ENCODE measurements at regions not wholly inside any gene's neighbourhood (a gene's known extent, or its start where the extent isn't known, plus 50 kb on each side); places are given as distances from the start of the nearest gene placed in this dataset.
"Not testable (repeated sequence)": the region's sequence is repeated elsewhere in the genome, so short reads cannot be mapped to it uniquely, and the experiment has no call there.

GRCh38 chr3:15982243-15982642 is 184.5 kb upstream of the ANKRD28 start:
- DNase-seq (ENCODE audit: insufficient read length, low spot score): no peak
- no peak for FAIRE-seq

- no peak for DNase-seq (ENCODE audit: insufficient read length, low spot score)
- FAIRE-seq: no peak
Observed at GRCh38 chr3:15982667-15983196, 185.0 kb upstream of the ANKRD28 start.

- no peak for FAIRE-seq
- no peak for DNase-seq (ENCODE audit: insufficient read length, low spot score)
Observed at GRCh38 chr3:15983232-15983631, 185.5 kb upstream of the ANKRD28 start.

- DNase-seq (ENCODE audit: insufficient read length, low spot score) (no peak), FAIRE-seq (no peak)
Observed at GRCh38 chr3:15983693-15984092, 185.9 kb upstream of the ANKRD28 start.

GRCh38 chr3:15989419-15989818 is 185.1 kb upstream of the GALNT15 start:
- DNase-seq (ENCODE audit: insufficient read length, low spot score) (no peak), FAIRE-seq (no peak)

GRCh38 chr3:15993660-15994059 is 180.8 kb upstream of the GALNT15 start:
- FAIRE-seq; DNase-seq (ENCODE audit: insufficient read length, low spot score): not testable (repeated sequence)

GRCh38 chr3:15996496-15996895 is 178.0 kb upstream of the GALNT15 start:
- not testable (repeated sequence) for DNase-seq (ENCODE audit: insufficient read length, low spot score); FAIRE-seq

GRCh38 chr3:15997274-15997943 is 177.1 kb upstream of the GALNT15 start:
- FAIRE-seq (peak; percentile 75), DNase-seq (ENCODE audit: insufficient read length, low spot score) (peak; percentile 21)

GRCh38 chr3:15998911-15999310 is 175.6 kb upstream of the GALNT15 start:
- FAIRE-seq (no peak), DNase-seq (ENCODE audit: insufficient read length, low spot score) (no peak)

- FAIRE-seq (no peak), DNase-seq (ENCODE audit: insufficient read length, low spot score) (no peak)
Observed at GRCh38 chr3:16004812-16005211, 169.7 kb upstream of the GALNT15 start.

GRCh38 chr3:16011376-16011775 is 163.1 kb upstream of the GALNT15 start:
- no peak for FAIRE-seq
- DNase-seq (ENCODE audit: insufficient read length, low spot score): no peak

- DNase-seq (ENCODE audit: insufficient read length, low spot score) (no peak), FAIRE-seq (no peak)
Observed at GRCh38 chr3:16012086-16012485, 162.4 kb upstream of the GALNT15 start.

- DNase-seq (ENCODE audit: insufficient read length, low spot score) (no peak), FAIRE-seq (no peak)
Observed at GRCh38 chr3:16013568-16013967, 160.9 kb upstream of the GALNT15 start.

GRCh38 chr3:16021801-16022200 is 152.7 kb upstream of the GALNT15 start:
- FAIRE-seq; DNase-seq (ENCODE audit: insufficient read length, low spot score): not testable (repeated sequence)

GRCh38 chr3:16023881-16024280 is 150.6 kb upstream of the GALNT15 start:
- not testable (repeated sequence) for FAIRE-seq; DNase-seq (ENCODE audit: insufficient read length, low spot score)

GRCh38 chr3:16024548-16024947 is 149.9 kb upstream of the GALNT15 start:
- DNase-seq (ENCODE audit: insufficient read length, low spot score) (no peak), FAIRE-seq (no peak)

- FAIRE-seq: no peak
- DNase-seq (ENCODE audit: insufficient read length, low spot score): no peak
Observed at GRCh38 chr3:16026753-16027152, 147.7 kb upstream of the GALNT15 start.

GRCh38 chr3:16028604-16029003 is 145.9 kb upstream of the GALNT15 start:
- DNase-seq (ENCODE audit: insufficient read length, low spot score) (no peak), FAIRE-seq (no peak)

GRCh38 chr3:16030342-16030741 is 144.1 kb upstream of the GALNT15 start:
- FAIRE-seq (no peak), DNase-seq (ENCODE audit: insufficient read length, low spot score) (no peak)

GRCh38 chr3:16031434-16031833 is 143.0 kb upstream of the GALNT15 start:
- FAIRE-seq: no peak
- DNase-seq (ENCODE audit: insufficient read length, low spot score): no peak

GRCh38 chr3:16033889-16034687 is 140.4 kb upstream of the GALNT15 start:
- FAIRE-seq (no peak), DNase-seq (ENCODE audit: insufficient read length, low spot score) (no peak)

GRCh38 chr3:16040991-16041390 is 133.5 kb upstream of the GALNT15 start:
- FAIRE-seq: no peak
- DNase-seq (ENCODE audit: insufficient read length, low spot score): no peak
